ENCODE measurements at regions not wholly inside any gene's neighbourhood (a gene's known extent, or its start where the extent isn't known, plus 50 kb on each side); places are given as distances from the start of the nearest gene placed in this dataset.

DNA sequence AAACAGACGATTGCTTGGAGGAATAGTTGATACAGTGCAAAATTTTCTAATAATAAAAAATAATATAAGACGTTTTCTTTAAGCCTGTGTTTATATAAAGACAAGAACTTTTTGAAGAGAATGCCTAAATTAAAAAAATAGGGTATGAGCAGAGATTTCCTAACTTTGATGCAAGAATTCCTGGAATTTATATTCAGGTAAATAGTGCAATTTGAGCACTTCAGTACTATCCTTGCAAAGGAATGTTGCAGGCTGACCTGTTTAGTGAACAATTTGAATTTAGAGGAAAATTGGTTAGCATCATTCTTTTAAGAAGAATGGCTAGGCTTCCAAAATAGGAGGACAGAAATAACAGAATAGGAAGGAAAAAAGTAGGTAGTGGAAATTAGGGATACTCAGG lies 1172.3 kb downstream of the HACE1 start:
- TF ChIP-seq GATA2 (IDR thresholded peaks at IDR 0.05; ENCODE audit: low read depth, low read length) (no peak), GATA3 (IDR thresholded peaks at IDR 0.05; ENCODE audit: low read depth, low read length) (no peak)

Data from SH-SY5Y (cell line).